ENCODE measurements at regions not wholly inside any gene's neighbourhood (a gene's known extent, or its start where the extent isn't known, plus 50 kb on each side); places are given as distances from the start of the nearest gene placed in this dataset.

- DNase-seq: no peak
These were observed 205.1 kb upstream of the RUNX1 start for GRCh38 chr21:35254006-35254764.

- no peak for DNase-seq
These were observed 203.7 kb upstream of the RUNX1 start for GRCh38 chr21:35252831-35253230.

- DNase-seq: no peak
These were observed 200.5 kb upstream of the RUNX1 start for GRCh38 chr21:35249636-35250035.

GRCh38 chr21:35245879-35246278 lies 196.8 kb upstream of the RUNX1 start:
- no peak for DNase-seq

- DNase-seq: no peak
These were observed 195.4 kb upstream of the RUNX1 start for GRCh38 chr21:35244514-35244913.

GRCh38 chr21:35243171-35243570 lies 194.1 kb upstream of the RUNX1 start:
- DNase-seq: no peak

- no peak for DNase-seq
These were observed 190.7 kb upstream of the RUNX1 start for GRCh38 chr21:35239811-35240219.

- no peak for DNase-seq
These were observed 189.0 kb upstream of the RUNX1 start for GRCh38 chr21:35238119-35238518.

- no peak for DNase-seq
These were observed 188.2 kb upstream of the RUNX1 start for GRCh38 chr21:35237287-35237686.

- DNase-seq: no peak
These were observed 187.0 kb upstream of the RUNX1 start for GRCh38 chr21:35236090-35236489.

GRCh38 chr21:35234725-35235124 lies 185.6 kb upstream of the RUNX1 start:
- no peak for DNase-seq

- DNase-seq: no peak
These were observed 184.7 kb upstream of the RUNX1 start for GRCh38 chr21:35233756-35234155.

- DNase-seq: no peak
These were observed 183.6 kb upstream of the RUNX1 start for GRCh38 chr21:35232545-35233176.

- DNase-seq: no peak
These were observed 182.0 kb upstream of the RUNX1 start for GRCh38 chr21:35231090-35231489.

- no peak for DNase-seq
These were observed 180.2 kb upstream of the RUNX1 start for GRCh38 chr21:35229290-35229689.

- no peak for DNase-seq
These were observed 178.7 kb upstream of the RUNX1 start for GRCh38 chr21:35227786-35228185.

- DNase-seq: no peak
These were observed 178.1 kb upstream of the RUNX1 start for GRCh38 chr21:35226968-35227744.

- no peak for DNase-seq
These were observed 177.2 kb upstream of the RUNX1 start for GRCh38 chr21:35226328-35226727.

- DNase-seq: no peak
These were observed 176.5 kb upstream of the RUNX1 start for GRCh38 chr21:35225573-35225972.

GRCh38 chr21:35223480-35224156 lies 174.5 kb upstream of the RUNX1 start:
- DNase-seq: no peak

- DNase-seq: no peak
These were observed 173.4 kb upstream of the RUNX1 start for GRCh38 chr21:35222541-35222941.

GRCh38 chr21:35222021-35222420 lies 172.9 kb upstream of the RUNX1 start:
- DNase-seq: no peak

GRCh38 chr21:35220301-35220700 lies 171.2 kb upstream of the RUNX1 start:
- DNase-seq: no peak

Measured in occipital lobe (tissue), 1 donor.